ENCODE measurements at regions not wholly inside any gene's neighbourhood (a gene's known extent, or its start where the extent isn't known, plus 50 kb on each side); places are given as distances from the start of the nearest gene placed in this dataset.

DNA sequence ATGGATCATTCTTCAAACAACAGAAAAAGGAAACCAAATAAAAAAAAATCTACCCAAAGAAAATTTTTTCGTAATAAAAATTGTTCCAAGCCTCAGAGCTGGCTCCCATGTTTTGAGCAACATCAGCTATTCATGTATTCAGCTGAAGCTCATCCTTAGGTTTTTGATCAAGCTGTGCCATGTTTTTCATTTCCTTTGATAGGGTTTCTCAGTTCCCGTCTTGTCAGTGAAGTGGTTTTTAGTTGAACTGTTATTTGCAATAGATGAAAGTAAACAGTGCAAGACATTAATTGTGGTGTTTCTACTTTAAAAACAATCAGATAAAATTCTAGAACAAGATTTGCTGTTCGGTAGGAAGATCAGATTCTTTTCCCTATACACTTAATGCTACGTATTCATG lies 55.4 kb upstream of the SPTSSB start:
- TF ChIP-seq POLR2A (IDR thresholded peaks at IDR 0.05) (no peak), CTCF (IDR thresholded peaks at IDR 0.05) (no peak), POLR2AphosphoS5 (IDR thresholded peaks at IDR 0.05) (no peak)
